HCEC 1CT (cell line): ENCODE measurements at regions not wholly inside any gene's neighbourhood (a gene's known extent, or its start where the extent isn't known, plus 50 kb on each side); places are given as distances from the start of the nearest gene placed in this dataset.
A peak's percentile ranks its signal among the peaks of the same experiment; 100 is the strongest.
"Not testable (repeated sequence)": the region's sequence is repeated elsewhere in the genome, so short reads cannot be mapped to it uniquely, and the experiment has no call there.

ENCODE experiments used
- DNase-seq: peaks from one replicate; pipeline ENCODE4 v3.0.0-alpha.2; 2017

GRCh38 chr6:151154418-151154817 is 85.3 kb upstream of the AKAP12 start:
- no peak for DNase-seq

- DNase-seq, result no peak
Measured at GRCh38 chr6:151155095-151155494, 84.7 kb upstream of the AKAP12 start.

- DNase-seq, result no peak
Measured at GRCh38 chr6:151160929-151161757, 78.6 kb upstream of the AKAP12 start.

- no peak for DNase-seq
Measured at GRCh38 chr6:151164383-151164782, 75.4 kb upstream of the AKAP12 start.

GRCh38 chr6:151166180-151166579 is 73.6 kb upstream of the AKAP12 start:
- no peak for DNase-seq

- DNase-seq, result no peak
Measured at GRCh38 chr6:151167034-151167433, 72.7 kb upstream of the AKAP12 start.

GRCh38 chr6:151170622-151171246 is 69.0 kb upstream of the AKAP12 start:
- DNase-seq, result no peak

GRCh38 chr6:151172751-151173150 is 67.0 kb upstream of the AKAP12 start:
- no peak for DNase-seq

- no peak for DNase-seq
Measured at GRCh38 chr6:151175662-151176445, 63.9 kb upstream of the AKAP12 start.

- DNase-seq, result no peak
Measured at GRCh38 chr6:151176911-151177770, 62.6 kb upstream of the AKAP12 start.

- no peak for DNase-seq
Measured at GRCh38 chr6:151178373-151178772, 61.4 kb upstream of the AKAP12 start.

GRCh38 chr6:151179321-151179720 is 60.4 kb upstream of the AKAP12 start:
- peak; percentile 23 for DNase-seq

GRCh38 chr6:151180330-151181048 is 59.3 kb upstream of the AKAP12 start:
- DNase-seq, result no peak

- no peak for DNase-seq
Measured at GRCh38 chr6:151181706-151182363, 57.9 kb upstream of the AKAP12 start.

- not testable (repeated sequence) for DNase-seq
Measured at GRCh38 chr6:151182958-151183357, 56.8 kb upstream of the AKAP12 start.

GRCh38 chr6:151185148-151185547 is 54.6 kb upstream of the AKAP12 start:
- DNase-seq, result no peak

- DNase-seq, result no peak
Measured at GRCh38 chr6:151186306-151186705, 53.5 kb upstream of the AKAP12 start.

- DNase-seq, result no peak
Measured at GRCh38 chr6:151186804-151187330, 52.9 kb upstream of the AKAP12 start.
